H1 (cell line): ENCODE measurements at regions not wholly inside any gene's neighbourhood (a gene's known extent, or its start where the extent isn't known, plus 50 kb on each side); places are given as distances from the start of the nearest gene placed in this dataset.
A peak's percentile ranks its signal among the peaks of the same experiment; 100 is the strongest.

Source experiments
- CTCF ChIA-PET: fragments of 300-600 bp; sonication (Branson Sonifier 250); formaldehyde crosslinking; loops from one replicate; lab custom pipeline; 2021; ENCODE audit not compliant: partially characterized antibody; lab: Charles Lee
- POLR2A ChIA-PET: fragments of 300-600 bp; sonication (Branson Sonifier 250); formaldehyde crosslinking; loops from one replicate; lab custom pipeline; 2021; ENCODE audit warnings: inconsistent platforms; ENCODE audit not compliant: partially characterized antibody; lab: Charles Lee
- DNase-seq, 2 experiments: peaks; one replicate each; pipeline versions ENCODE4 v3.0.0 to v3.0.0-alpha.2; 2010 to 2022; ENCODE audit warnings: low spot score in 2 of 2, low read depth in 1 of 2, mixed read lengths in 1 of 2
- FAIRE-seq: peaks from 2 replicates; lab custom pipeline; 2011; peaks lifted over from hg19 to GRCh38; lab: Jason Lieb, UNC
- H2AFZ ChIP-seq: 2 replicates; pipeline ENCODE4 v1.8.1; 2012; ENCODE audit warnings: low read length, inconsistent platforms
- H2AK5ac ChIP-seq: 2 replicates; pipeline ENCODE4 v1.6.1; 2013; ENCODE audit warnings: low read depth, low read length
- H2BK120ac ChIP-seq: replicated peaks from 2 replicates; pipeline ENCODE3; 2013; ENCODE audit warnings: low read depth, low read length, inconsistent platforms
- H2BK12ac ChIP-seq: 2 replicates; pipeline ENCODE4 v1.6.1; 2013; ENCODE audit warnings: low read depth, low read length
- H2BK15ac ChIP-seq: 2 replicates; pipeline ENCODE4 v1.6.1; 2013; ENCODE audit warnings: low read length
- H2BK20ac ChIP-seq: 2 replicates; pipeline ENCODE4 v1.6.1; 2013; ENCODE audit warnings: low read length
- H2BK5ac ChIP-seq: 2 replicates; pipeline ENCODE4 v1.6.1; 2013; ENCODE audit warnings: low read depth, low read length
- H3K14ac ChIP-seq: 2 replicates; pipeline ENCODE4 v1.6.1; 2013; ENCODE audit warnings: inconsistent platforms; ENCODE audit not compliant: insufficient read length
- H3K18ac ChIP-seq: 2 replicates; pipeline ENCODE4 v1.6.1; 2013; ENCODE audit warnings: low read length; ENCODE audit errors: extremely low read depth
- H3K23ac ChIP-seq: 2 replicates; pipeline ENCODE4 v1.6.1; 2013; ENCODE audit warnings: inconsistent platforms; ENCODE audit not compliant: insufficient read length
- H3K23me2 ChIP-seq: 2 replicates; pipeline ENCODE4 v1.6.1; 2013; ENCODE audit warnings: low read depth, low read length
- H3K27ac ChIP-seq: 2 replicates; pipeline ENCODE4 v1.6.1; 2011; ENCODE audit warnings: low read depth, low read length, inconsistent platforms
- H3K27me3 ChIP-seq, 4 experiments: replicated peaks in 1 of 4; 1 replicate in 1 of 4; 2 replicates in 3 of 4; pipeline versions ENCODE4 v1.6.1 to v1.8.1; 2011 to 2013; ENCODE audit warnings: low read length in 3 of 4, mild to moderate bottlenecking in 3 of 4, inconsistent platforms in 2 of 4, mixed read lengths in 2 of 4, moderate library complexity in 1 of 4; ENCODE audit not compliant: control insufficient read depth in 3 of 4, insufficient read depth in 3 of 4; ENCODE audit errors: extremely low read depth in 1 of 4
- H3K36me3 ChIP-seq, 4 experiments: 2 replicates each; pipeline versions ENCODE4 v1.6.1 to v1.8.1; 2011 to 2013; ENCODE audit warnings: mild to moderate bottlenecking in 4 of 4, low read length in 3 of 4, moderate library complexity in 2 of 4, control low read depth in 1 of 4, inconsistent platforms in 1 of 4; ENCODE audit not compliant: insufficient read depth in 4 of 4, control insufficient read depth in 2 of 4
- H3K4ac ChIP-seq: replicated peaks from 2 replicates; pipeline ENCODE3; 2013; ENCODE audit warnings: low read length, low read depth, mixed read lengths, inconsistent platforms; ENCODE audit not compliant: insufficient read length
- H3K4me1 ChIP-seq, 4 experiments: replicated peaks in 1 of 4; 1 replicate in 1 of 4; 2 replicates in 3 of 4; pipeline versions ENCODE4 v1.6.1 to v1.8.1; 2011 to 2013; ENCODE audit warnings: low read length in 3 of 4, inconsistent platforms in 2 of 4, mixed read lengths in 1 of 4; ENCODE audit not compliant: insufficient read depth in 4 of 4, control insufficient read depth in 3 of 4
- H3K4me2 ChIP-seq, 2 experiments: 2 replicates each; pipeline versions ENCODE4 v1.6.1 to v1.8.1; 2011 to 2013; ENCODE audit warnings: low read depth in 2 of 2, low read length in 2 of 2, control low read depth in 1 of 2, inconsistent platforms in 1 of 2, mild to moderate bottlenecking in 1 of 2; ENCODE audit not compliant: insufficient read depth in 1 of 2
- H3K4me3 ChIP-seq, 4 experiments: fragments of 200-600, 300-600 bp in 1 of 4; sonication (generic), shearing (Covaris generic), sonication (Bioruptor Twin) in 1 of 4; 2 replicates each; pipeline versions ENCODE4 v1.5.1 to v1.8.1; 2011 to 2016; ENCODE audit warnings: low read length in 4 of 4, low read depth in 3 of 4, control low read depth in 2 of 4, inconsistent platforms in 2 of 4, mild to moderate bottlenecking in 2 of 4, mixed read lengths in 1 of 4, moderate library complexity in 1 of 4; ENCODE audit not compliant: insufficient read depth in 2 of 4; ENCODE audit errors: extremely low read depth in 1 of 4
- H3K56ac ChIP-seq: replicated peaks from 2 replicates; pipeline ENCODE3; 2013; ENCODE audit warnings: low read depth, mild to moderate bottlenecking, mixed read lengths, low read length, inconsistent platforms; ENCODE audit not compliant: insufficient read length
- H3K79me1 ChIP-seq: 2 replicates; pipeline ENCODE4 v1.6.1; 2013; ENCODE audit warnings: low read depth, low read length, control low read depth
- H3K79me2 ChIP-seq, 2 experiments: 2 replicates each; pipeline versions ENCODE4 v1.6.1 to v1.8.1; 2012 to 2013; ENCODE audit warnings: low read length in 2 of 2, mild to moderate bottlenecking in 2 of 2, inconsistent platforms in 1 of 2; ENCODE audit not compliant: insufficient read depth in 2 of 2, control insufficient read depth in 1 of 2
- H3K9ac ChIP-seq, 4 experiments: replicated peaks in 1 of 4; 1 replicate in 1 of 4; 2 replicates in 3 of 4; pipeline versions ENCODE4 v1.6.1 to v1.8.1; 2011 to 2013; ENCODE audit warnings: low read depth in 3 of 4, low read length in 3 of 4, control low read depth in 2 of 4, mild to moderate bottlenecking in 2 of 4, moderate library complexity in 2 of 4, inconsistent platforms in 1 of 4; ENCODE audit errors: extremely low read depth in 1 of 4
- H3K9me3 ChIP-seq, 2 experiments: 2 replicates each; pipeline versions ENCODE4 v1.6.1 to v1.8.1; 2012 to 2013; ENCODE audit warnings: mild to moderate bottlenecking in 2 of 2, moderate library complexity in 2 of 2, control low read depth in 1 of 2, inconsistent platforms in 1 of 2, low read depth in 1 of 2, low read length in 1 of 2, mixed read lengths in 1 of 2; ENCODE audit not compliant: insufficient read depth in 2 of 2
- H4K20me1 ChIP-seq, 2 experiments: replicated peaks in 1 of 2; 2 replicates each; pipeline versions ENCODE3 to v1.8.1; 2011 to 2013; ENCODE audit warnings: inconsistent platforms in 2 of 2, low read length in 2 of 2, mild to moderate bottlenecking in 1 of 2; ENCODE audit not compliant: insufficient read depth in 2 of 2, control insufficient read depth in 1 of 2
- H4K5ac ChIP-seq: 2 replicates; pipeline ENCODE4 v1.6.1; 2013; ENCODE audit warnings: low read length, low read depth, mixed read lengths, inconsistent platforms; ENCODE audit not compliant: insufficient read length
- H4K8ac ChIP-seq: 2 replicates; pipeline ENCODE4 v1.8.0; 2013; ENCODE audit warnings: mild to moderate bottlenecking, moderate library complexity, low read length, inconsistent platforms; ENCODE audit not compliant: insufficient read depth; ENCODE audit errors: extremely low read depth
- H4K91ac ChIP-seq: replicated peaks from 2 replicates; pipeline ENCODE3; 2013; ENCODE audit warnings: low read length, mixed read lengths, inconsistent platforms; ENCODE audit not compliant: insufficient read length
- POLR2A ChIP-seq, 2 experiments: IDR thresholded peaks; 1 replicate in 1 of 2; 2 replicates in 1 of 2; pipeline ENCODE4 v1.6.1; 2011; ENCODE audit warnings: low read depth in 2 of 2, low read length in 2 of 2, mild to moderate bottlenecking in 2 of 2; ENCODE audit errors: control extremely low read depth in 1 of 2
- RAD21 ChIP-seq, 2 experiments: IDR thresholded peaks in 1 of 2; conservative IDR thresholded peaks in 1 of 2; 2 replicates each; pipeline ENCODE4 v1.6.1; 2011; ENCODE audit warnings: low read depth in 2 of 2, low read length in 2 of 2, improper control_type of control experiment in 1 of 2, inconsistent platforms in 1 of 2, mild to moderate bottlenecking in 1 of 2, moderate library complexity in 1 of 2
- WGBS, 2 experiments: shearing (Covaris generic) in 1 of 2; methylation state at CpG; one replicate each; pipeline versions ENCODE4 v1.1.6 to v1.1.7; 2013 to 2015; ENCODE audit warnings: low lambda C conversion rate in 2 of 2, mixed read lengths in 2 of 2, inconsistent platforms in 1 of 2, low coverage in 1 of 2, missing lambda C conversion rate in 1 of 2; ENCODE audit not compliant: insufficient replicate concordance in 2 of 2, insufficient coverage in 1 of 2, insufficient read length in 1 of 2; ENCODE audit errors: extremely low coverage in 1 of 2, missing lambda C conversion rate in 1 of 2; 5-methylcytosine and 5-hydroxymethylcytosine counted together

DNA sequence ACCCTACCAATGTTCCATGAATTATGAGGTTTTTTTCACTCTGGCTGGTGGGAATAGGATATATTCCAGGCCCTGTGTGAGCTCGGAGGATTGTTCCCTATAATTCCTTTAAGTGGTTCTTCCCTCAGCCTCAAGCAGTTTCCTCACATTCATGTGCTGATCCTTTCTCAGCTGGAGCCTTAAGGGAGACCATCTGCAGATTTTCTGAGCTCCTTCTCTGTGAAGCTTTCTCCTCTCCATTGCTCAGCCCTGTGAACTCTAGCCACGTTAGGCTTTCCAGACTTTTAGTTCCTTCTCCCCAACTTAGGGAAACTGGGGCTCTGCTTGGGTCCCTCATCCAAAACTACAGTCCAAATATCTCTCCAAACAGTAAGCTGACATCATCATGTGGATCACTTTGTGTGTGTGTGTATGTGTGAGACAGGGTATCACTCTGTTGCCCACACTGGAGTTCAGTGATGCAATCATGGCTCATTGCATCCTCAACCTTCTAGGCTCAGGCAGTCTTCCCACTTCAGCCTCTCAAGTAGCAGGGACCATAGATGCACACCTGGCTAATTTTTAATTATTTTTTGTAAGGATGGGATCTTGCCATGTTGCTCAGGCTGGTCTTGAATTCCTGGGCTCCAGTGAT lies 219.5 kb upstream of the OTX2 start:
- Histone ChIP-seq H2BK5ac (peak overlapping the region; percentile 53; the same call in 1 of the 2 replicates), H2BK120ac (peak overlapping the region; percentile 16), H3K27me3 (no peaks in the 10 kb centered on the region), H4K5ac (peak overlapping the region; percentile 5), H4K91ac (peak overlapping the region; percentile 36), H4K20me1 (no peaks in the 10 kb centered on the region), H2BK12ac (peak overlapping the region; percentile 86; the same call in 1 of the 2 replicates), H3K79me2 (no peaks in the 10 kb centered on the region), H3K4me2 (peak overlapping the region; percentile 11 to 46; a peak in 3 of 4 replicates), H3K4me1 (peaks cover 0 to 6% (median 2%) of the 10 kb centered on the region in 4 experiments; a peak in 4 of 7 replicates), H2BK15ac (no peak overlapping the region), H3K14ac (no peak overlapping the region), H2AFZ (peak overlapping the region; percentile 18; the same call in 1 of the 2 replicates), H3K56ac (no peak overlapping the region), H3K9me3 (peaks cover 2 to 6% of the 10 kb centered on the region in 2 experiments; a peak in 2 of 4 replicates), H2AK5ac (no peak overlapping the region), H3K36me3 (no peaks in the 10 kb centered on the region), H3K23ac (no peak overlapping the region), H3K9ac (no peak overlapping the region), H3K27ac (no peak overlapping the region), H2BK20ac (peak overlapping the region; percentile 83; the same call in 1 of the 2 replicates), H3K23me2 (no peaks in the 10 kb centered on the region), H4K8ac (no peak overlapping the region), H3K4me3 (no peak overlapping the region), H3K79me1 (no peaks in the 10 kb centered on the region), H3K4ac (peak overlapping the region; percentile 27), H3K18ac (peak overlapping the region; percentile 91)
- no peak for DNase-seq
- 31% methylated on average over 2 of the region's 2 CpGs; no CpG with 5 or more reads in 1 of the 2 experiments for WGBS, 2 experiments
- peak; percentile 88 for FAIRE-seq
- ChIA-PET CTCF (interaction anchor here (0.6 to 1.8 kb wide), 3 partner anchors 18 to 397 kb away, joined by 3 to 4 read pairs (median 3); no protein-coding TSS in a partner anchor), POLR2A (interaction anchor here (1.0 kb wide), 1 partner anchor 224 kb away, joined by 4 read pairs; no protein-coding TSS in a partner anchor)
- no peak for TF ChIP-seq POLR2A (IDR thresholded peaks at IDR 0.05; ENCODE audit: control extremely low read depth in 1 of 2, low read depth in 2 of 2, low read length in 2 of 2)
- TF ChIP-seq RAD21 (IDR thresholded peaks at IDR 0.05 in 1 of 2, conservative IDR thresholded peaks at IDR 0.05 in 1 of 2; ENCODE audit: low read depth in 2 of 2, low read length in 2 of 2): 0 out of 4 replicates have a peak, but pooled peaks of 1 of the 2 experiments have one; percentile 11
